ENCODE measurements at regions not wholly inside any gene's neighbourhood (a gene's known extent, or its start where the extent isn't known, plus 50 kb on each side); places are given as distances from the start of the nearest gene placed in this dataset.

GRCh38 chr9:79829566-79830302 is 258.0 kb downstream of the TLE4 start:
- DNase-seq = no peak

GRCh38 chr9:79824265-79824664 is 252.5 kb downstream of the TLE4 start:
- no peak for DNase-seq

DNA sequence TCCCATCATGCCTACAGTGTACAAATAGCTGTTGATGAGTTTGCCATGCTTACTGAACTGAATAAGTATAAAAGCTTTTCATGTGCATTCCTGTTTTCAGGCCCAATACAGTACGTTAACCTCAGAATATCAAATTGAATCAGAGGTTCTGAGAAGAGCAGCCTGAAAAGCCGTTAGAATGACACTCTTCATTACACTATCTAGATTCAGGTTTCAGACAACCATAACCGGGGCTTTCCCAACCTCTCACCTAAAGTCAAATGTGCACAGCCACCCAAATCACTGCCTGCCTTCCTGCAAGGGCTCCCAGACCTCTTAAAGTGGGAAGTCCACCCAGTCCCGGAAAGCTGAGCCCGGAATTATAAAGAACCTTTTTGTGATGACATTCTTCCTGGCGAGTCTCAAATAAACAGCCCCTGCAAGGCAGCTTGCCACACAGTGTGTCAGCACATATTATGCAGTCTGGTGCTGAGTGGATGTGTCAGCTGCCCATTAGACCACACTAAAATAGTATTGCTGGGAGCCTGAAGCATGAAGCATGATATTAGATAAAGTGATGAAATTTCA is 245.8 kb downstream of the TLE4 start:
- peak in 4 of 14 donors; percentile 0 to 57 (median 2) for DNase-seq

- DNase-seq = no peak
Measured at GRCh38 chr9:79813258-79813638, 241.5 kb downstream of the TLE4 start.

DNA sequence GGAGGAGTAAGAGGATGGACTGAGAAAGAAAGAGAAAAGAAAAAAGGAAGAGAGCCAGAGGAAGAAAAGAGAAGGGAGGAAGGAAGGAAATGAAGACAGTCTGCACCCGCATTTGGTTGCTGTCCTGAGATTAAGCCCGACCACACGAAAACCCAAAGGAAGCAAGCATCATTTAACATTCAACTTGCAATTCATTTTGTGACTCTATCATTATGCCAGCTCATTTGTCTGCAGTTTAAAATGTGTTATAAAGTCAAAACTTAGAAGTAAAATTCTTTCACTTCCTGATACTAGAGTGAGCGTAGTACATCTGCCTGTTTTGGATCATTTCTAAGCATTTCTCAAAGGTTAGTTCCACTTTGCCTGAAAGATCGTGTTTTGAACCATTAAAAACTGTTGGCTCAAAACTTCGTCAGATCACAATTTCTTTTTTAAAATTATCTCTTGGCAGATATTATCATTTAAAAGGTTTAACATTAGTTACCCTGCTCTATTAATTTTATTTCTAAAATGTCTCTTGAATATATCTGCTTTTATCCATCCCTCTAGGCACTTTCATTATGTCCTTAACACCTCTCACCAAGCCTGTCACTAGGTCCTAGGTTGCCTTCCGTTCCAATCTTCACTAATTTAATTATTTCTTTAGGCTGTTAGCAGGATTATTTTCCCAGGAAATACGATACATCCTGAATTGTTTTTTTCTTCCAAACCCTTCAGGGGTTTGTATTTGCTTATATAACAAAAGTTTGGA is 240.9 kb downstream of the TLE4 start:
- no peak for DNase-seq

DNA sequence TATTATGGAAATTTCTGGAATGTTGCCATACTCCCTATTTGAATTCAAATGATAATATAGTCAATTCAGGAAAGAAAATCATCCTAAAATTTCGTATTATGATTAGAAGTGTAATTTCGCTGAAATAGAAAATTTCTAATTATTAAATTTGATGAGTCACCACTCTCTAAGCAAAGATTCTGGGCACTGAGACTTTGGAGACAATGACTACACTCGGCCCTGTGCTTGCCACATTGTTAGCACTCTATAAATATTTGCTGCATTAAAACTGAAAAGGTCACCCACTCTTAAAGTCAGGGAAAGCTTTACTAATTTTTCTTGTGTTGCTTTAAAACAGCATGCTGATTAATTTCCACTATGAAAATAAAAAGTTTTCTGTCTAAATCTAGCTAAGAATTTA is 240.3 kb downstream of the TLE4 start:
- no peak for DNase-seq

DNA sequence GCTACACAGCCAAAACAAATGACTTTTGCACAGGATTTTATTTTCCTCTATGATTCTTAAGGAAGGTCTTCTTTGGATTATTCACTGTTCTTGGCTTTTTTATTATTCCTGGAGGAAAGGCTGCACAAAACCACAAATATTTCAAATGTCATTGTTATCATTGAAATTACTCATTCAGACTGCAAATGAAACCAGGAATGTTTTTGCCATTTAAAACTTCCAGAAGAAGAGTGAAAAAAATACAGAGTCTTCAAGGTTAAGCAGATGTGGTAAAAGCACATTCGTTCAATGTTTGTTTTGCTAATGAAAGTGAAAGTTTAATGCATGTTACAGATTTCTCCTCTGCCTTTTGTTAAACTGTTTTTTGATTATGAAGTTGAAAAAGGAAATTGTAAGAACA is 238.2 kb downstream of the TLE4 start:
- no peak for DNase-seq

- no peak for DNase-seq
Measured at GRCh38 chr9:79809316-79809876, 237.6 kb downstream of the TLE4 start.

DNA sequence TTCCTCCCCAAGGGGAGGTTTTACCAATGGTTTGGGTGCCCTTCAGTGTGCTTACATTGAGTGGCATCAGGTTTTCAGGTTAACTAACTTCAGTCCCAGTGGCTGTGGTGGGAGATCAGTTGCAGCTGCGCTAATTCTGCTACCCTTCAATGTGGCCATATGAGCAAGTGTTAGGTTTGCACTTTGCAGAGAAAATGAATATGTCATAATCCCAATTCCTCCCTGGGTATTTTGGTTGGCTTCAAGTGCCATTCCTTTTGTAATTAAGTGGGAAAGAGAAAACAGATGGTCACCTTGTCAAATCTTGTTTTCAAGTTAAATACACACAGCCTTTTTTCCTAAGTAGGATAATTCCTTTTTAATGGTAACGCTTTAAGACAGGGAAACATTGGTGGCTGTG is 236.2 kb downstream of the TLE4 start:
- DNase-seq = peak in 1 of 14 donors; percentile 2

GRCh38 chr9:79806086-79806485 is 234.3 kb downstream of the TLE4 start:
- DNase-seq = no peak

GRCh38 chr9:79801459-79801858 is 229.7 kb downstream of the TLE4 start:
- DNase-seq = no peak

DNA sequence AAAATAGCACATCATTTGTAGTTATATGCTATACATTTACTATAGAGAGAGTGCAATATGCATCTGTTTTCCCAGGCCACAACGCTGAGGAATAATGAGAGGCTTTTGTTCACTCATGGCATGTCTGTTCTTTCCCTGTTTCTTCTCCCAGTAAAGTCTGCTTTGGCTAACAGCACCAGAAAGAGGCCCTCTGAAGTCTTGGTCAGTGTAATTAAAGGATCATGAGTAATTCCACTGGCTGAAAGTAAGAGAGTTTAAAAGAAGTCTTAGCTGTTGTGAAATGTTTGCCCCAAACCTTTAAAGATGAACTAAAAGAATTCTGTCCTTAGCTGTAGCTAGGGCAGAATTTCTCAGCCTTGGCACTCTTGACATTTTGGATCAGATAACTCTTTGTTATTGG is 228.8 kb downstream of the TLE4 start:
- no peak for DNase-seq

- peak in 1 of 14 donors; percentile 13 for DNase-seq
Measured at GRCh38 chr9:79799691-79800335, 228.0 kb downstream of the TLE4 start.

DNA sequence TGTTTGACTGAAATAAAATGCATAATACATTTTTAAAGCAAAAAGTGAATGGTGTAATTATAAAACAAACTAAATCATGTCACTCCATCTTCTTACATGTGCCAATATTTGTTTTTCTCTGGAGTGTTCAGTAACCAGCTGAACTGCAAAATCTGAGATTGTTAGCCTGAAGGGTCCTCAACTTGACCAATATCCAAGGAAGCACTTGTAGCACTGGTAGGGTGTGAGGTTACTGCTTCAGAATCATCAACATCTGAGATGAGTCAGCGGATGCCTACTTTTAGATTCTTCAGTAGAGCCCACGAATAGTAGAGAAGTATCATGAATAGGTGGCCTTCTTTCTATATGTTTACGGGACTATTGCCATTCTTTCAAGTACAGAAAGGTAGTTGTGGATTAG is 226.7 kb downstream of the TLE4 start:
- no peak for DNase-seq

- no peak for DNase-seq
Measured at GRCh38 chr9:79796411-79796810, 224.6 kb downstream of the TLE4 start.

DNA sequence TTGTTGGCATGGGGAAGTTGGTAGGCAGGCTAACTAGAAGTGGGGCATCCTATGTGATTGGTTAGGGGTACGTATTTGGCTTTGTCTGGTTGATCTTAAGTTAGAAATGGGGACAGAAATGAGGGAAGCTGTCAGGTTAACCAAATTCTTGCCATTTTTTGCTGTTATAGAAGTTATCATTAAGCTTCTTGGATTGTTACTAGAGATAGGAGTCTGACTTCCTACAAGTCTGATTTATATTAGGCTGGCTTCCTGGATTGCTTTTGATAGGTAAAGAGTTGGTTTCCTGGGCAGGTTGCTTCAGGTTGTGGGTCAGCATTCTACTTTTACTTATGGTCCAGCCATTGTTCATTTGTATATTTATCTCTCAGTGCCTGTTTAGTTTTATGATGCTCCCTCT is 216.9 kb downstream of the TLE4 start:
- no peak for DNase-seq

GRCh38 chr9:79781263-79781662 is 209.5 kb downstream of the TLE4 start:
- no peak for DNase-seq

- no peak for DNase-seq
Measured at GRCh38 chr9:79780559-79780958, 208.8 kb downstream of the TLE4 start.

DNA sequence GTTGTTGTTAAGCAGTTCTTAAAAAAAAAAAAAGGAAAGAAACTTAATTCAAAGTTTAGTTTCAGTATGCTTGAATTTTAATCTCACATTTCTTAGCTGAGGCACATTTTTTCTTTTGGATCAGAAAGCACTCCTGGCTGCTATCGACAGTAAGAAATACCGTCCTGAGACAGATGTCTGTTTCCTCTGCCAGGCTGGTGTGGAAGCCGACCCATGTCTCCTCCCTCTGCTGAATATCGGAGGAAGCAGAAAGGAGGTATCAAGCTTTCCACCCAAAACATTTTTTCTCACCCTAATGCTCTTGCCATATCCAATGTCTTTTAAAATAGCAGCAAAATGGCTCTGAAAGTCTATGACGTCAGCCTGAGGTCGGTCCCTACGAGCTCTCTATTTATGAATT is 208.1 kb downstream of the TLE4 start:
- no peak for DNase-seq

- DNase-seq = no peak
Measured at GRCh38 chr9:79778581-79778980, 206.8 kb downstream of the TLE4 start.

DNA sequence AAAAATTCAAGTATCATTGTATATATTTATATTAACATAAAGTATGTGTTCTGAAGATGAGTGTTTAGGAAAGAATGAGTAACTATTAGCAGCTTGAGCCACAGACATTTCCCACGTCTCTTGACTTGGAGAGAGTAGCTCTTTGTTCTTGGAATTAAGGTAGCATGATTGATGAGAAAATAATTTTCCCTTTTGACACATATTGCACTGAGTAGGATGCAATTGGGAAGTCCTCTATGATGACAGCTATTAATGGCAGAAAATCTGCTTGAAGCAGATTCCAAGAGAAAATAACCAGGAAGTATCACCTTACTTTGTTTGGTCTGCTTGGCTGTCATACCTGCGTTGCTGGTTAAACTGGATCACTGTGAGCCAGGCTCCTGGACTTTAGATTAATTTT is 204.8 kb downstream of the TLE4 start:
- no peak for DNase-seq

Measured in C1 segment of cervical spinal cord (tissue), 14 donors.